Kidney (tissue), 13 donors: ENCODE measurements at regions not wholly inside any gene's neighbourhood (a gene's known extent, or its start where the extent isn't known, plus 50 kb on each side); places are given as distances from the start of the nearest gene placed in this dataset.
"Not testable (repeated sequence)": the region's sequence is repeated elsewhere in the genome, so short reads cannot be mapped to it uniquely, and the experiment has no call there.

ENCODE experiments used
- DNase-seq, 5 donors: peaks; one replicate each; pipeline ENCODE4 v3.0.0-alpha.2; 2013 to 2020
- FAIRE-seq: peaks from 2 replicates; lab custom pipeline; 2012; peaks lifted over from hg19 to GRCh38; lab: Jason Lieb, UNC
- H3K27ac ChIP-seq, 2 donors: one replicate each; pipeline ENCODE4 v1.7.0; 2013; ENCODE audit warnings: low read depth in 2 of 2, low read length in 2 of 2, inconsistent platforms in 1 of 2
- H3K27me3 ChIP-seq: one replicate; pipeline ENCODE4 v1.7.1; 2013; ENCODE audit warnings: low read length, inconsistent platforms; ENCODE audit not compliant: control insufficient read depth, insufficient read depth
- H3K36me3 ChIP-seq, 3 donors: one replicate each; pipeline versions ENCODE4 v1.7.0 to v1.7.1; 2013; ENCODE audit warnings: low read length in 3 of 3, control low read depth in 1 of 3, inconsistent platforms in 1 of 3; ENCODE audit not compliant: insufficient read depth in 3 of 3, control insufficient read depth in 2 of 3
- H3K4me1 ChIP-seq, 3 donors: one replicate each; pipeline versions ENCODE4 v1.7.0 to v1.7.1; 2013; ENCODE audit warnings: low read length in 3 of 3, inconsistent platforms in 1 of 3, low read depth in 1 of 3; ENCODE audit not compliant: control insufficient read depth in 2 of 3, insufficient read depth in 2 of 3
- H3K4me3 ChIP-seq, 3 donors: one replicate each; pipeline versions ENCODE4 v1.7.0 to v1.8.1; 2013; ENCODE audit warnings: low read length in 3 of 3, control low read depth in 1 of 3, inconsistent platforms in 1 of 3
- H3K9ac ChIP-seq, 3 donors: one replicate each; pipeline versions ENCODE4 v1.7.0 to v1.7.1; 2013; ENCODE audit warnings: low read length in 3 of 3, control low read depth in 1 of 3, inconsistent platforms in 1 of 3
- H3K9me3 ChIP-seq, 3 donors: one replicate each; pipeline versions ENCODE4 v1.7.0 to v1.7.1; 2013; ENCODE audit warnings: low read length in 3 of 3, control low read depth in 1 of 3, inconsistent platforms in 1 of 3; ENCODE audit not compliant: control insufficient read depth in 2 of 3, insufficient read depth in 1 of 3
- CTCF ChIP-seq: IDR thresholded peaks from 3 replicates; pipeline ENCODE4 v1.5.1; 2012; ENCODE audit warnings: mild to moderate bottlenecking, moderate library complexity, borderline replicate concordance; ENCODE audit not compliant: insufficient read depth; ENCODE audit errors: extremely low read depth
- intact Hi-C: fragments of 100-400 bp; cut with DNase I; formaldehyde crosslinking; loops from one replicate; pipeline ENCODE4 v1.11.1; 2022
- donor health status: control.
- donor health status: control.
- donor health status: control.
- donor health status: control.
- donor health status: control.
- donor health status: DM: yes; HTN: yes; CAD: no.
- donor health status: Normal renal cell carcinoma (clear cell type).

- DNase-seq: no peak
- no peak overlapping the region for H3K9ac ChIP-seq
- no peaks in the 10 kb centered on the region for H3K9me3 ChIP-seq
- no peak overlapping the region for H3K27ac ChIP-seq
- no peak overlapping the region for H3K4me3 ChIP-seq
- H3K4me1 ChIP-seq: peaks cover 0 to 7% (median 0%) of the 10 kb centered on the region in 3 donors
- intact Hi-C loops: no loop called here
- H3K36me3 ChIP-seq: no peaks in the 10 kb centered on the region
- H3K27me3 ChIP-seq: no peaks in the 10 kb centered on the region
- no peak for FAIRE-seq
- TF ChIP-seq CTCF: no peak
Observed at GRCh38 chr2:8608411-8608954, 73.4 kb upstream of the ID2 start.

- intact Hi-C loops: no loop called here
- Histone ChIP-seq H3K27ac (no peak overlapping the region), H3K27me3 (no peaks in the 10 kb centered on the region), H3K36me3 (no peaks in the 10 kb centered on the region), H3K9me3 (no peaks in the 10 kb centered on the region), H3K4me3 (no peak overlapping the region), H3K4me1 (peaks cover 0 to 7% (median 0%) of the 10 kb centered on the region in 3 donors), H3K9ac (no peak overlapping the region)
- FAIRE-seq (no peak), DNase-seq (peak in 3 of 5 donors; percentile 50 to 82 (median 69))
- TF ChIP-seq CTCF: no peak
Observed at GRCh38 chr2:8609357-8609811, 72.5 kb upstream of the ID2 start.

GRCh38 chr2:8610775-8611174, 71.1 kb upstream of the ID2 start:
- H3K4me3 ChIP-seq, H3K27me3 ChIP-seq, H3K4me1 ChIP-seq, H3K36me3 ChIP-seq, intact Hi-C loops, H3K9me3 ChIP-seq, DNase-seq, FAIRE-seq, H3K27ac ChIP-seq, H3K9ac ChIP-seq: not testable (repeated sequence)

GRCh38 chr2:8611246-8611645, 70.6 kb upstream of the ID2 start:
- no peak for FAIRE-seq
- intact Hi-C loops: no loop called here

More at GRCh38 chr2:8611246-8611645, 70.6 kb upstream of the ID2 start:
- Histone ChIP-seq H3K4me1 (peaks cover 0 to 7% (median 0%) of the 10 kb centered on the region in 3 donors), H3K9ac (no peak overlapping the region), H3K4me3 (no peak overlapping the region), H3K9me3 (no peaks in the 10 kb centered on the region), H3K36me3 (no peaks in the 10 kb centered on the region), H3K27ac (no peak overlapping the region), H3K27me3 (no peaks in the 10 kb centered on the region)
- no peak for TF ChIP-seq CTCF
- DNase-seq: no peak
